HEK293 (cell line): ENCODE measurements at regions not wholly inside any gene's neighbourhood (a gene's known extent, or its start where the extent isn't known, plus 50 kb on each side); places are given as distances from the start of the nearest gene placed in this dataset.

Source experiments
- ZNF121 ChIP-seq: fragments of 450-650 bp; formaldehyde crosslinking; IDR thresholded peaks from 2 replicates; pipeline ENCODE4 v1.5.1; 2016; ENCODE audit warnings: missing biosample characterization, missing genetic modification characterization
- ZNF747 ChIP-seq: fragments of 450-650 bp; formaldehyde crosslinking; IDR thresholded peaks from 2 replicates; pipeline ENCODE4 v1.5.1; 2016; ENCODE audit warnings: missing biosample characterization, missing genetic modification characterization
- ZNF76 ChIP-seq: fragments of 450-650 bp; formaldehyde crosslinking; IDR thresholded peaks from 2 replicates; pipeline ENCODE4; 2016; ENCODE audit warnings: low read depth, missing biosample characterization, missing genetic modification characterization, borderline replicate concordance
- TF ChIP-seq, protein P1 (sequence below): fragments of 450-650 bp; IDR thresholded peaks from 2 replicates; pipeline ENCODE4 v1.5.1; 2018; ENCODE audit warnings: missing biosample characterization, mild to moderate bottlenecking, missing genetic modification characterization

DNA sequence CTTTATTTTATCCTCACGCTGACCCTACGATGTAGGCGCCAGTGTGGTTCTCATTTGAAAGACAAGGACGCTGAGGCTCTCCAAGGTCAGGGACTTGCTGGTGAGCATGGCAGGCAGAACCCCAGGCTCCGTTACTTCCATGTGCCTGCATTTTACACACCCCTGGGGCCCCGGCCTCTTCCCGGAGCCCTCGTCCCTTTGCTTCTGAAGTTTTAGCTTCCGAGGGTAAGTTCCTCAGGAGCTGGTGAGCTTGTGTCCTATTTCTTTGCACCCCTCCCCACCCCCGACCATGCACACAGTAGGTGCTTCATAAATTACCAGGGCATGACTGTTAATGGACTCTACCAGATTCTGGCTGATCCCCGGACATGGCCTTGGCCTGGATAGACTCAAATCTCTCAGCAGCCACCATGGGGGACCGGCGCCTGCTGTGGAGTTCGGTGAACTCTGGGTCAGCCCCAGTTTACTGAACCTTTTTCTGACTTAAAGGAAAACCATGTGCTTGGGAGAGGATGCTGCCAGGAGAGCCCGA lies 59.3 kb upstream of the RNU6ATAC start:
- no peak for TF ChIP-seq ZNF121
- no peak for TF ChIP-seq ZNF747 (tag by site-specific recombination)
- no peak for TF ChIP-seq ZNF76
- TF ChIP-seq, protein P1, sequence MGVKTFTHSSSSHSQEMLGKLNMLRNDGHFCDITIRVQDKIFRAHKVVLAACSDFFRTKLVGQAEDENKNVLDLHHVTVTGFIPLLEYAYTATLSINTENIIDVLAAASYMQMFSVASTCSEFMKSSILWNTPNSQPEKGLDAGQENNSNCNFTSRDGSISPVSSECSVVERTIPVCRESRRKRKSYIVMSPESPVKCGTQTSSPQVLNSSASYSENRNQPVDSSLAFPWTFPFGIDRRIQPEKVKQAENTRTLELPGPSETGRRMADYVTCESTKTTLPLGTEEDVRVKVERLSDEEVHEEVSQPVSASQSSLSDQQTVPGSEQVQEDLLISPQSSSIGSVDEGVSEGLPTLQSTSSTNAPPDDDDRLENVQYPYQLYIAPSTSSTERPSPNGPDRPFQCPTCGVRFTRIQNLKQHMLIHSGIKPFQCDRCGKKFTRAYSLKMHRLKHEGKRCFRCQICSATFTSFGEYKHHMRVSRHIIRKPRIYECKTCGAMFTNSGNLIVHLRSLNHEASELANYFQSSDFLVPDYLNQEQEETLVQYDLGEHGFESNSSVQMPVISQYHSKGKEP: no peak
